IMR-90 (cell line): ENCODE measurements at regions not wholly inside any gene's neighbourhood (a gene's known extent, or its start where the extent isn't known, plus 50 kb on each side); places are given as distances from the start of the nearest gene placed in this dataset.

Source experiments
- BHLHE40 ChIP-seq: fragments of 150-350 bp; IDR thresholded peaks from 2 replicates; pipeline ENCODE4 v1.6.1; 2016; ENCODE audit warnings: mild to moderate bottlenecking, low read depth, low read length
- CHD1 ChIP-seq: IDR thresholded peaks from 2 replicates; pipeline ENCODE4 v1.6.1; 2012; ENCODE audit warnings: low read depth, low read length, improper control_type of control experiment
- MAFK ChIP-seq: IDR thresholded peaks from 2 replicates; pipeline ENCODE4 v1.6.1; 2012; ENCODE audit warnings: low read depth, low read length, improper control_type of control experiment
- MXI1 ChIP-seq: IDR thresholded peaks from 2 replicates; pipeline ENCODE4 v1.6.1; 2012; ENCODE audit warnings: low read depth, mild to moderate bottlenecking, low read length, moderate library complexity, borderline replicate concordance
- POLR2A ChIP-seq: IDR thresholded peaks from 2 replicates; pipeline ENCODE4 v1.6.1; 2012; ENCODE audit warnings: mild to moderate bottlenecking, low read depth, low read length
- RAD21 ChIP-seq: IDR thresholded peaks from 2 replicates; pipeline ENCODE4 v1.6.1; 2012; ENCODE audit warnings: low read length, improper control_type of control experiment
- RCOR1 ChIP-seq: IDR thresholded peaks from 2 replicates; pipeline ENCODE4 v1.6.1; 2012; ENCODE audit warnings: mild to moderate bottlenecking, low read length, improper control_type of control experiment; ENCODE audit not compliant: insufficient replicate concordance
- TF ChIP-seq, protein P1 (sequence below): conservative IDR thresholded peaks from 2 replicates; pipeline ENCODE4 v1.5.1; 2012; ENCODE audit warnings: mild to moderate bottlenecking, low read depth, low read length, improper control_type of control experiment

- TF ChIP-seq, protein P1, sequence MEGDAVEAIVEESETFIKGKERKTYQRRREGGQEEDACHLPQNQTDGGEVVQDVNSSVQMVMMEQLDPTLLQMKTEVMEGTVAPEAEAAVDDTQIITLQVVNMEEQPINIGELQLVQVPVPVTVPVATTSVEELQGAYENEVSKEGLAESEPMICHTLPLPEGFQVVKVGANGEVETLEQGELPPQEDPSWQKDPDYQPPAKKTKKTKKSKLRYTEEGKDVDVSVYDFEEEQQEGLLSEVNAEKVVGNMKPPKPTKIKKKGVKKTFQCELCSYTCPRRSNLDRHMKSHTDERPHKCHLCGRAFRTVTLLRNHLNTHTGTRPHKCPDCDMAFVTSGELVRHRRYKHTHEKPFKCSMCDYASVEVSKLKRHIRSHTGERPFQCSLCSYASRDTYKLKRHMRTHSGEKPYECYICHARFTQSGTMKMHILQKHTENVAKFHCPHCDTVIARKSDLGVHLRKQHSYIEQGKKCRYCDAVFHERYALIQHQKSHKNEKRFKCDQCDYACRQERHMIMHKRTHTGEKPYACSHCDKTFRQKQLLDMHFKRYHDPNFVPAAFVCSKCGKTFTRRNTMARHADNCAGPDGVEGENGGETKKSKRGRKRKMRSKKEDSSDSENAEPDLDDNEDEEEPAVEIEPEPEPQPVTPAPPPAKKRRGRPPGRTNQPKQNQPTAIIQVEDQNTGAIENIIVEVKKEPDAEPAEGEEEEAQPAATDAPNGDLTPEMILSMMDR, result no peak
- TF ChIP-seq MAFK (no peak), BHLHE40 (no peak), RCOR1 (no peak), RAD21 (no peak), POLR2A (no peak), MXI1 (no peak), CHD1 (no peak)
Measured at GRCh38 chr3:22414239-22414638, 663.2 kb upstream of the ZNF385D start.
